Cardiac muscle cell (in vitro differentiated cells and primary cell): ENCODE measurements at regions not wholly inside any gene's neighbourhood (a gene's known extent, or its start where the extent isn't known, plus 50 kb on each side); places are given as distances from the start of the nearest gene placed in this dataset.
"Not testable (repeated sequence)": the region's sequence is repeated elsewhere in the genome, so short reads cannot be mapped to it uniquely, and the experiment has no call there.

Experiments
- DNase-seq, 2 donors: peaks; one replicate each; pipeline versions ENCODE4 v3.0.0 to v3.0.0-alpha.2; 2010 to 2017; ENCODE audit warnings: low read depth in 1 of 2, low spot score in 1 of 2
- H3K27ac ChIP-seq: fragments of 200-600 bp; sonication (generic); 2 replicates; pipeline ENCODE4 v1.5.1; 2016
- H3K27me3 ChIP-seq: fragments of 200-600 bp; sonication (generic); 2 replicates; pipeline ENCODE4 v1.6.0; 2016; ENCODE audit warnings: control low read depth
- H3K36me3 ChIP-seq: fragments of 200-600 bp; sonication (generic); 2 replicates; pipeline ENCODE4 v1.5.1; 2016; ENCODE audit warnings: control low read depth
- H3K4me1 ChIP-seq: fragments of 200-600 bp; sonication (generic); 2 replicates; pipeline ENCODE4 v1.8.1; 2017; ENCODE audit warnings: low read depth, mild to moderate bottlenecking, mixed run types
- H3K4me3 ChIP-seq: fragments of 200-600 bp; sonication (generic); 2 replicates; pipeline ENCODE4 v1.5.1; 2016; ENCODE audit warnings: mild to moderate bottlenecking
- H3K9me3 ChIP-seq: fragments of 200-600 bp; sonication (generic); 2 replicates; pipeline ENCODE4 v1.5.1; 2017; ENCODE audit warnings: low read depth, mild to moderate bottlenecking, control low read depth
- CTCF ChIP-seq: IDR thresholded peaks from 2 replicates; pipeline ENCODE4 v1.5.1; 2012; ENCODE audit warnings: low read depth, mild to moderate bottlenecking, low read length

DNA sequence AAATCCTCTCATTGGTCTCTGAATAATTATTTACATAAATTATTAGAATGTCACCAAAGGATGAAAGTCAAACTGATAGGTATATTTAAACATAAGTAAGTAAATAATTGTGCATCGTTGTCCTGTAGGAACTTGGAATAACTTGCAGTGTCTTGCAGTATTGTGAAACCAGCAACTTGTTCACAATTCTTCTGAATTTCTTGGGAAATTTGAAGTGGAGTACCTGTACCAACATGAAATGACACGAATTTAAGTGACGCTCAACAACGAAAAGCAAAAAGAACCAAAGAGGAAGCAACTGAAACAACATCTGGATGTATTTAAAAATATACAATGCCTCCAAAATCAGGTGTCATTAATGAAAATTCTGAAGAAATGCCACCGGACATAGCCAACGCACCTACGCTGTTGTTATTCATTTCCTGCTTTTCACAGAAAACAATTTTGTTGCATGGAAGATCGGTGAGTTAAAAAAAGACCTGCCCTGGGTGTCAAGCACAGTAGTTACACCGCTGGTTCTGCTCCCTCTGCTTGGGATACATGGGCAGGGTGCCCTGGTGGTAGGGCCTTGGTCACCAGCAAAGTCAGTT is 112.5 kb downstream of the RPLP1 start:
- Histone ChIP-seq H3K36me3 (no peaks in the 10 kb centered on the region), H3K9me3 (no peaks in the 10 kb centered on the region), H3K27me3 (peaks cover 41% of the 10 kb centered on the region), H3K4me3 (no peak overlapping the region), H3K4me1 (peaks cover 4% of the 10 kb centered on the region), H3K27ac (no peak overlapping the region)
- no peak for TF ChIP-seq CTCF
- DNase-seq: no peak

- not testable (repeated sequence) for H3K36me3 ChIP-seq, H3K27ac ChIP-seq, H3K4me1 ChIP-seq, H3K9me3 ChIP-seq, H3K4me3 ChIP-seq, DNase-seq
- peaks cover 35% of the 10 kb centered on the region for H3K27me3 ChIP-seq
These were observed 114.7 kb downstream of the RPLP1 start for GRCh38 chr15:69567238-69567760.

- Histone ChIP-seq H3K4me3 (no peak overlapping the region), H3K36me3 (no peaks in the 10 kb centered on the region), H3K4me1 (no peaks in the 10 kb centered on the region), H3K9me3 (no peaks in the 10 kb centered on the region), H3K27ac (no peak overlapping the region), H3K27me3 (peaks cover 32% of the 10 kb centered on the region)
- no peak for TF ChIP-seq CTCF
- peak in 1 of 2 donors; percentile 85 for DNase-seq
These were observed 115.8 kb downstream of the RPLP1 start for GRCh38 chr15:69568173-69569009.

GRCh38 chr15:69570454-69570853 is 117.8 kb downstream of the RPLP1 start:
- H3K27me3 ChIP-seq: peaks cover 44% of the 10 kb centered on the region
- no peaks in the 10 kb centered on the region for H3K9me3 ChIP-seq
- H3K27ac ChIP-seq: no peak overlapping the region
- no peak overlapping the region for H3K4me3 ChIP-seq
- H3K4me1 ChIP-seq: no peaks in the 10 kb centered on the region
- H3K36me3 ChIP-seq: no peaks in the 10 kb centered on the region
- no peak for TF ChIP-seq CTCF
- no peak for DNase-seq

- Histone ChIP-seq H3K27ac (no peak overlapping the region), H3K27me3 (peaks cover 46% of the 10 kb centered on the region), H3K9me3 (no peaks in the 10 kb centered on the region), H3K4me3 (no peak overlapping the region), H3K36me3 (no peaks in the 10 kb centered on the region), H3K4me1 (no peaks in the 10 kb centered on the region)
- no peak for DNase-seq
- TF ChIP-seq CTCF: no peak
These were observed 118.4 kb downstream of the RPLP1 start for GRCh38 chr15:69570997-69571396.

GRCh38 chr15:69573278-69573677 is 120.7 kb downstream of the RPLP1 start:
- H3K4me3 ChIP-seq, H3K36me3 ChIP-seq, DNase-seq, H3K9me3 ChIP-seq, H3K4me1 ChIP-seq, H3K27ac ChIP-seq: not testable (repeated sequence)
- H3K27me3 ChIP-seq: peaks cover 50% of the 10 kb centered on the region
